Occipital lobe (tissue), 1 donor: ENCODE measurements at regions not wholly inside any gene's neighbourhood (a gene's known extent, or its start where the extent isn't known, plus 50 kb on each side); places are given as distances from the start of the nearest gene placed in this dataset.
A peak's percentile ranks its signal among the peaks of the same experiment; 100 is the strongest.
"Not testable (repeated sequence)": the region's sequence is repeated elsewhere in the genome, so short reads cannot be mapped to it uniquely, and the experiment has no call there.

Experiments
- DNase-seq: peaks from one replicate; lab custom pipeline; 2025; lab: John Stamatoyannopoulos, UW

GRCh38 chr6:47180633-47181032, 129.1 kb downstream of the TNFRSF21 start:
- DNase-seq = no peak

DNA sequence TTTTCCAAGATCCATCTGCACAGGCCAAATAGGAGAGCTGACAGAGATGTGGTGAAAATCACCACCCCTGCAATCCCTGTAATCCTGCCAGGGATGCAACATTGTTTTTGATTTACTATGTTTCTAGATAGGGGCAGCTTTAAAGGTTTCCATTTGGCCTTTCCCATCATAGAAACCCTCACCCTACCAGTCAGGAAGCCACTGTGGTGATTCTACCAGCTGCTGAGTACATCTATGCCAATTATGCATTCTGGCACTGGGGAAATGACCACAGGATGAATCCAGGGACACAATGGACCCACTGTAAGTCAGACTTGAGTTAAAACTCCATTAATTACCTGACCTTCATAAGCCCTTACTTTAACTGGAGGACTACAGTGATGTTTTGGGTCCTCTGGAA, 130.4 kb downstream of the TNFRSF21 start:
- DNase-seq = no peak

- DNase-seq = no peak
These were observed 133.5 kb upstream of the ADGRF1 start for GRCh38 chr6:47175656-47176055.

- DNase-seq = no peak
These were observed 132.4 kb upstream of the ADGRF1 start for GRCh38 chr6:47174502-47175023.

GRCh38 chr6:47174063-47174462, 131.9 kb upstream of the ADGRF1 start:
- not testable (repeated sequence) for DNase-seq

DNA sequence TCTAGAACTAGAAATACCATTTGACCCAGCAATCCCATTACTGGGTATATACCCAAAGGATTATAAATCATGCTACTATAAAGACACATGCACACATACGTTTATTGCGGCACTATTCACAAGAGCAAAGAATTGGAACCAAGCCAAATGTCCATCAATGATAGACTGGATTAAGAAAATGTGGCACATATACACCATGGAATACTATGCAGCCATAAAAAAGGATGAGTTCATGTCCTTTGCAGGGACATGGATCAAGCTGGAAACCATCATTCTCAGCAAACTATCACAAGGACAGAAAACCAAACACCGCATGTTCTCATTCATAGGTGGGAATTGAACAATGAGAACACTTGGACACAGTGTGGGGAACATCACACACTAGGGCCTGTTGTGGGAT, 131.0 kb upstream of the ADGRF1 start:
- DNase-seq = not testable (repeated sequence)

GRCh38 chr6:47170617-47170947, 128.4 kb upstream of the ADGRF1 start:
- no peak for DNase-seq

DNA sequence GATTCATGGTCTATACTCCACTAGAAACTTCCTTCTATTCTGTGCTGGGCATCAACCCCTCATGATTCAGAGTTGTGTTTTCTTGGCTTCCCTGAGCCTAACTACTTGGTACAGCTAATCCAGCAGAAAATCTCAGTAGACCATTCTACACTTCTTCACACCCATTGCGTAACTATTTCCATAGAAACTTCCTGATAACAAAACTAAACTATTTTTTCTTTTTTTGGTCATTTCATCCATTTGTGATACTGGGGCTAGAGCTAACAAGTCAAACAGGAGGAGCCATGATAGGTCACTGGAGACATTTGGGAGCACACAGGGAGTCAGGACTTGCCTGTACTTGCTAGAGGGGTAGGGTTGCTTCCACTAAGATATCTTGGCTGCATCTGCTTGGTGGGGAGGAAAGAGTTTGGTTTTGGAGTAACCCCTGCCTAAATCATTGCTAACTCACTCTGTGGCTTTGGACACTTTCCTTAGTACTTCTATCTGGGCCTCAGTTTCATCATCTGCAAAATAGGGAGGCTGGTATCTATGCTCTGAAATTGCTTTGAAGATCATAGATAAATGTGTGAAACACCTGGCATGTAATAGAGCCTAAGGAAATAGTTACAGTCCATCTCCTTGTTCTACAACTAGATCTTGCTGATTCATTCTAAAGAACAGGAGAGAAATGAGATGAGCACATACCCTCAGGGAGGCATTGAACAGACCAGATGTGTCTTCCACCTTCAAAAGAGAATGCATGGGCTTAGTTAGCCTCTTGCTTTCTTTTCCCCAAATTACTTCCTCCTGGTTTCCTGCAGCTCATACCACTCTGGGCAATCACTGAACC, 127.9 kb upstream of the ADGRF1 start:
- DNase-seq = no peak

DNA sequence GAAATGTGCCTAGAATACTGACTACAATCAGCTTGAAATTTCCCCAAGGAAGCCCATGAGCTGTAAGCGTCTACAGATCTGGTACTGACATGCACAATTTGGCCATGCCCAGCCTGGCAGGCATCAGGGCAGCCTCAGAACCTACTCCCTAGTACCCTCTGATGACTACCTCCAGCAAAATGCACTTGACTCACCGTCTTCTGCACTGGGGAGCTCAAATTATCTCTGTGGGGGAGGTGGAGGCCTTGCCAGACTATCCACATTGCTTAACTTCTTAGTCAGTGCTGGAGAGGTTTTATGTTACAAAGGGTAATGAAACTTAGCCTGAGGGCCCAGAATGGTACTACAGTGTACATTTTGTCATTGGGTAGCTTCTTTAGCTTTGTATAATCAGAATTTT, 126.0 kb upstream of the ADGRF1 start:
- DNase-seq = peak; percentile 16

GRCh38 chr6:47165918-47166317, 123.8 kb upstream of the ADGRF1 start:
- no peak for DNase-seq

DNA sequence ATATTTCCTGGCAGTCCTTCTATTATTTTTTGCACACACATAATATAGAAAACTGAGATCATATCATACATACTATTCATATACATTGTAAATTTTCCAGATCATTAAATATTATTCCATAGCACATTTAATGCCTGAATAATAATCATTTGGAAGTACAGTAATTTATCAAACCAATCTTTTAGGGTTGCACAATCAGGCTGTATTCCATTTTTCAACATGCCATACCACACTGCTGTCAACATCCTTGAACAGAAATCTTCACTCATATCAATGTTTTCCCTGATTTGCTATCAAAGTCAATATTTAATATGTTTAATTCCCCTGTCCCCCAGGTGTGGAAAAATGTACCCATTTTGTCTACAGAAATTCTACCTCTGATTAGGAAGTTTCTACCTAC, 122.7 kb upstream of the ADGRF1 start:
- DNase-seq = no peak

GRCh38 chr6:47163536-47163935, 121.4 kb upstream of the ADGRF1 start:
- DNase-seq = no peak

GRCh38 chr6:47162793-47163192, 120.7 kb upstream of the ADGRF1 start:
- no peak for DNase-seq

- no peak for DNase-seq
These were observed 120.1 kb upstream of the ADGRF1 start for GRCh38 chr6:47162231-47162630.

GRCh38 chr6:47161176-47161687, 119.1 kb upstream of the ADGRF1 start:
- no peak for DNase-seq

- no peak for DNase-seq
These were observed 118.6 kb upstream of the ADGRF1 start for GRCh38 chr6:47160702-47161101.

- DNase-seq = no peak
These were observed 117.6 kb upstream of the ADGRF1 start for GRCh38 chr6:47159763-47160162.

DNA sequence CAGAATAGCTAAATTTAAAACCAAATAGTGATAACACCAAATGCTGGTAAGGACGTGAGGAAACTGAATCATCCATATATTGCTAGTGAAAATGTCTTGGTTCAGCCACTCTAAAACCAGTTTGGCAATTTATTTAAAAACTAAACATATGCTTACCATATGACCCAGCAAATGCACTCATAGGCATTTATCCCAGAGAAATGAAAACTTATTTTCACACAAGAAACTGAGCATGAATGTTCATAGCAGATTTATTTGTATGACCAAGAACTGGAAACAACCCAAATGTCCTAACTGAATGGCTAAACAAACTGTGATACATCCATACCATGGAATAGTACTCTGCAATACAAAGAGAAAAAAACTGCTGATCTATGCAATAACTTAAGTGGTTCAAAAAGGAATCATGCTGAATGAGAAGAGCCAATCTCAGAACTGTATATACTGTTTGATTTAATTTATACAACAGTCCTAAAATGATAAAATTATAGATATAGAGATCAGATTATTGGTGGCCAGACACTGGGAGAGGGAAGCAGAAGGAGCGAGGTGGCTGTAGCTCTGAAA, 115.6 kb upstream of the ADGRF1 start:
- no peak for DNase-seq

DNA sequence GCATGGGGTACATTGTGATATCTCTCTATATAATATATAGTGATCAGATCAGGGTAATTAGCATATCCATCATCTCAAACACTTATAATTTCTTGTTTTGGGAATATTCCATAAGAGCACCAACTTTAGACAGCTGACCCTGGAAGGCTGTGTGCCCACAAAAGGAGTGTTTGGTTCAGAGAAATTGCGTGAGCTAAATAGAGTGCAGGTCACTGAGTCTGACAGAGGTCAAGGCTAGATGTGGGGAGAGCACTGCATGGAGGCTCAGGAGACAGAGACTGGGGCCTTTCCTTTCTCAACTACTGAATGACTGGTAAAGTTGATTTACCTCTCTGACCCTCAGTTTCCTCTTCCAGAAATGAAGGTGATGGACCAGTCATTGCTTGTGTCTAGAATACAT, 114.9 kb upstream of the ADGRF1 start:
- DNase-seq = no peak

- no peak for DNase-seq
These were observed 114.1 kb upstream of the ADGRF1 start for GRCh38 chr6:47156196-47156595.

DNA sequence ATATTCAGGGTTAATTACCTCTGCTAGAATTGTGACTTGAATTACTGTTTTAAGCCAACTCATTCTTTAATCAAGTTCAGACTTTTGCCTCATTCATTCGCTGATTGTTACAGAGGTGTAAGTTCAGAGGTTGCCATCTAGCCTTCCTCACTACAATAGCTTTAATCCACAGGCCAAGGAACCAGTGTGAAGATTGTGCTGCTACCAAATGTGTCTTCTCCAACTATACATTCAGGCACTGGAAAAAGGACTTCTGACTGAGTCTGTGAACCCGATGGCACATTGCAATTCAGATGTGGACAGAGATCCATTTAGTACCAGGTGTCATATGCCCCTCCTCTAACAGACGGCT, 111.2 kb upstream of the ADGRF1 start:
- DNase-seq = no peak

DNA sequence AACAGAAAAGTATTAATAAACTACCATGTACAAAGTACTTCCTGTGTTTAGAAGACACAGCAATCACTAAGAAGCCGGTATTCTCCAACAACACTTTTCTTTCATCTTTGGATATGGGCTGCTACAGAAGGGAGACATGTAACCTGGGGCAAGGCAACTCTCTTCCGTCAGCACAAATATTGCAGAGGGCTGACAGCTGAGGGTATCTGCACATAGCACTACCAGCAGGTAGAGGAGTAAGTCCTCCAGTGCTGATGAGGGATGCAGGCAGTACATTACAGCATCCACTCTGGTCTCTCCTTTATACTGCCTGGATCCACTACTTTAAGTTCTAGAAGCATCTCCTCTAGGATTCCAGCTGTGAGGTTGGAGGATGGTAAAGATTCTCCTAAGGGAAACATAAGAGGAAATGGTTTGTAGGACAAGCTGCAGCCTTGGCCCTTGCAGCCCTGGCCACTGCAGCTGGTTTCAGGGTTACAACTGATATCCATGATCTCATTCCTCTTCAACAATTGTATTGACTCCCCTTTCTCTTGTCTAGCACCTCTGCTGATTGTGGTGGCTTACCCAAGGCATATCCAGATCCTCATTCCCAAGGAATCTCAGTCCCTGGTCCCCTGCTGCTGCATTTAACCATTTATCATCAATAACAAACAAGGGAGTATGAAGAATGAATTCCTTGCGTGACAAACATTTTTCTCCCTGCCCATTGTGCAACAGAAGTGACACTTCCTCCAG, 110.7 kb upstream of the ADGRF1 start:
- DNase-seq = no peak
